ENCODE measurements at regions not wholly inside any gene's neighbourhood (a gene's known extent, or its start where the extent isn't known, plus 50 kb on each side); places are given as distances from the start of the nearest gene placed in this dataset.

DNA sequence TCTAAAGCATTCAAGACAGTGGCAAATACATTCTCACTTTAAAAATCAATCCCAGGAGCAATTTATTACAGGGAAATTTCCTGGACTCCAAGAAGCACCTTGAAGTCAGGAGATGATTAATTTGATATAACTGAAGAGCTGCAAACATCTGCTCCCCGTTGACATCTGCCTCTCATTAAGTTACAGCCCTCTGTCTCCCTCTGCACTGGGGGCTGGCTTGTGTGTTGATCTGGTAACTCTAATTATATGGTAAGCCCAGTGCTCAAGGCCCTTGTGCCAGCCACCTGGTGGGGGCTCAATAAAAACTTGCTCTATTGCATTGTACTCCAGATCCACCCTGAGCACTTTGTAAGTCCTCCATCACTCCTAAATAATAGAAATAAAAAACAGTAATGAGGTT, 131.1 kb upstream of the ZNF462 start:
- no peak for TF ChIP-seq CTCF (conservative IDR thresholded peaks at IDR 0.05; ENCODE audit: low read depth, low read length)
- no peak for DNase-seq (ENCODE audit: low read depth)
- no peak overlapping the region for H3K4me3 ChIP-seq (ENCODE audit: low read depth, low read length)

DNA sequence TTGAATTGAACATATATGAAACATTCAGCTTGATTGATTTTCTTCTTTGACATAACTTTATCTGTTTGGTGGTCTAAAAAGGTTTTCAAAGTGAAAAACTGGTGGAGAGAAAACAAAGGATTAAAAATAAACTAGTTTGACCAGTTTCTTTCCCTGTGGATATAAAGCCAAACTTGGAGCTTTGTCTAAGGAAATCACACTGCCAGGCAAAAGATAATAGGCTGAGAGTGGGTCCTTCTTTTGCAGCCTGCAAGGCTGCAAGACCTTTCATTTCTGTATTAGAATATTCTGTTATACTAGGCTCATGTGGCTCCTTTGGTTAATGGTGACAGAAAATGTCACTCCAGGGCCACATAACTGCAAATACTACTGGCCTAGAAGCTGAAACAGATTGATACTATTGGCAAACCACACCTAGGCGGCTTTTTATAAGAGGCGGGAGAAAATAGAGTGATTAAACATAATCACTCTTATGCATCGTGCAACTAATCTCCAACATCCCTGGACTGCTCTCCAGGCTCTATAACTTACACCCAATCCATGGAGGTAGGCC, 129.1 kb upstream of the ZNF462 start:
- H3K4me3 ChIP-seq (ENCODE audit: low read depth, low read length) = no peak overlapping the region
- no peak for TF ChIP-seq CTCF (conservative IDR thresholded peaks at IDR 0.05; ENCODE audit: low read depth, low read length)
- DNase-seq (ENCODE audit: low read depth) = no peak

GRCh38 chr9:106737516-106737915, 125.5 kb upstream of the ZNF462 start:
- no peak for DNase-seq (ENCODE audit: low read depth)
- no peak for TF ChIP-seq CTCF (conservative IDR thresholded peaks at IDR 0.05; ENCODE audit: low read depth, low read length)

DNA sequence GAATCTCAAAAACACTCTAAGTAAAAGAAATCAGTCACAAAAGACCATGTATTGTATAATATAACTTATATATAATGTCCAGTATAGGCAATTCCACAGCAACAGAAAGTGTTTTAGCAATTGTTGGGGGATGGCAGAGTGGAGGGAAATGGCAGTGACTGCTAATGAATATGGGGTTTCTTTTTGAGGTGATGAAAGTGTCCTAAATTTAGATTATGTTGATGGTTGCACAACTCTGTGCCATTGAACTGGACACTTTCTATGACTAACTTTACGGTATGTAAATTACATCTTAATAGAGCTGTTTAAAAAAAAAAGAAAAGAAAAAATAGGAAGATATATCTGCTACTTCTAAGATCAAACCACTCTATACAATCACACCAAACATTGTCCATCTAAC, 124.9 kb upstream of the ZNF462 start:
- H3K4me3 ChIP-seq (ENCODE audit: low read depth, low read length) = no peak overlapping the region
- no peak for DNase-seq (ENCODE audit: low read depth)
- TF ChIP-seq CTCF (conservative IDR thresholded peaks at IDR 0.05; ENCODE audit: low read depth, low read length) = no peak

More at GRCh38 chr9:106737516-106737915, 125.5 kb upstream of the ZNF462 start:
- no peak overlapping the region for H3K4me3 ChIP-seq (ENCODE audit: low read depth, low read length)

DNA sequence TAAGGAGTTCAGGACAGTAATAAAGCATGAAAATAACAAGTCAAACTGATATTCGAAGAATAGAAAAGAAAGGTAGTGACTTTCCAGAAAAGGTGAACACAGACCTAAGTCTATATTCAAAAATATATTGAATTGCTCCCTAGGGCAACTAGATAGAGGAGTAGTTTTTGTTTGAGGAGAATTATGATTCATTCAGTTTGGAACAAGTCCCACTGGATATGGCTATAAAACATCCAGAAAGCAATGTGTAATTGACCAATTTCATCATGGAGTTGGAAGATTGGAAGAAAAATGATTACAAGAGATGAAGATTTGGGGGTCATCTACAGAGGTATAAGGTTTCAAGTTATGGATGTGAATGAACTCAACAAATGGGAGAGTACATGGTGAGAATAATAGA, 117.5 kb upstream of the ZNF462 start:
- peak; percentile 16 for DNase-seq (ENCODE audit: low read depth)
- no peak overlapping the region for H3K4me3 ChIP-seq (ENCODE audit: low read depth, low read length)
- TF ChIP-seq CTCF (conservative IDR thresholded peaks at IDR 0.05; ENCODE audit: low read depth, low read length) = no peak

- no peak for DNase-seq (ENCODE audit: low read depth)
- TF ChIP-seq CTCF (conservative IDR thresholded peaks at IDR 0.05; ENCODE audit: low read depth, low read length) = no peak
- H3K4me3 ChIP-seq (ENCODE audit: low read depth, low read length) = no peak overlapping the region
Observed at GRCh38 chr9:106745876-106746275, 117.1 kb upstream of the ZNF462 start.

DNA sequence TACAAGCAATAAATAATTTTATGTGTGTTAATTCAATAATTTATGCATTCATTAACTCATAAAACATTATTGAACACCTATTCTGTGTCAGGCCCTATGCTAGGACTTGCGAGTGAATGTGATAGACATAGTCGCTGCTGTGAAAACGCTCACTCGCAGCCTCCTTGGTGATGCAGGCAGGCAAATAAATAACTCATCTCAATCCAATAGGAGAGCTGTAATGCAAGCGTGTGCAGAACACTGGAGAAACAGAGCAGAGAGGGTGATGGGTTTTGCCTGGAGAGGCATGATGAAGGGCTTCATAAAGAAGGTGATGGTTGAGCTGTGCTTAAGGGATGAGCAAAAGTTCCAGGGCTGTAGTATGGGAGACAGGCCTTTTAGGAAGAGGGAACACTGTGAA, 111.3 kb upstream of the ZNF462 start:
- H3K4me3 ChIP-seq (ENCODE audit: low read depth, low read length) = no peak overlapping the region
- DNase-seq (ENCODE audit: low read depth) = no peak
- TF ChIP-seq CTCF (conservative IDR thresholded peaks at IDR 0.05; ENCODE audit: low read depth, low read length) = no peak
